GM19463 (cell line): ENCODE measurements at regions not wholly inside any gene's neighbourhood (a gene's known extent, or its start where the extent isn't known, plus 50 kb on each side); places are given as distances from the start of the nearest gene placed in this dataset.
"Not testable (repeated sequence)": the region's sequence is repeated elsewhere in the genome, so short reads cannot be mapped to it uniquely, and the experiment has no call there.

Experiments
- ATAC-seq: cut with Tn5 transposase; IDR thresholded peaks from one replicate; pipeline ENCODE4 v1.9.1; 2021; ENCODE audit warnings: mild to moderate bottlenecking, moderate library complexity; ENCODE audit not compliant: unreplicated experiment

- no peak for ATAC-seq
Measured at GRCh38 chr14:104474495-104475213, 104.9 kb upstream of the C14orf180 start.

GRCh38 chr14:104475256-104475655, 104.3 kb upstream of the C14orf180 start:
- ATAC-seq: no peak

GRCh38 chr14:104475802-104476201, 103.8 kb upstream of the C14orf180 start:
- ATAC-seq: no peak

- ATAC-seq: no peak
Measured at GRCh38 chr14:104476437-104476836, 103.1 kb upstream of the C14orf180 start.

- ATAC-seq: no peak
Measured at GRCh38 chr14:104477117-104477623, 102.4 kb upstream of the C14orf180 start.

GRCh38 chr14:104477666-104478380, 101.7 kb upstream of the C14orf180 start:
- ATAC-seq: no peak

GRCh38 chr14:104478656-104479055, 100.9 kb upstream of the C14orf180 start:
- ATAC-seq: no peak

GRCh38 chr14:104479901-104480300, 99.7 kb upstream of the C14orf180 start:
- ATAC-seq: no peak

- ATAC-seq: no peak
Measured at GRCh38 chr14:104481323-104481722, 98.2 kb upstream of the C14orf180 start.

- ATAC-seq: not testable (repeated sequence)
Measured at GRCh38 chr14:104482017-104482416, 97.5 kb upstream of the C14orf180 start.

GRCh38 chr14:104486222-104486923, 93.2 kb upstream of the C14orf180 start:
- ATAC-seq: no peak

- no peak for ATAC-seq
Measured at GRCh38 chr14:104494483-104494882, 85.1 kb upstream of the C14orf180 start.

GRCh38 chr14:104496095-104496494, 83.5 kb upstream of the C14orf180 start:
- ATAC-seq: no peak

- no peak for ATAC-seq
Measured at GRCh38 chr14:104499784-104500760, 79.5 kb upstream of the C14orf180 start.

- ATAC-seq: no peak
Measured at GRCh38 chr14:104502060-104502459, 77.5 kb upstream of the C14orf180 start.

- ATAC-seq: no peak
Measured at GRCh38 chr14:104503691-104504090, 75.9 kb upstream of the C14orf180 start.

GRCh38 chr14:104504172-104504735, 75.3 kb upstream of the C14orf180 start:
- ATAC-seq: no peak

GRCh38 chr14:104505085-104506074, 74.2 kb upstream of the C14orf180 start:
- ATAC-seq: no peak
